HEK293 (cell line): ENCODE measurements at regions not wholly inside any gene's neighbourhood (a gene's known extent, or its start where the extent isn't known, plus 50 kb on each side); places are given as distances from the start of the nearest gene placed in this dataset.
"Not testable (repeated sequence)": the region's sequence is repeated elsewhere in the genome, so short reads cannot be mapped to it uniquely, and the experiment has no call there.

ENCODE experiments used
- CTCF ChIA-PET: fragments of 350-600 bp; formaldehyde crosslinking; extraction: SDS; loops from one replicate; lab custom pipeline; 2021; ENCODE audit warnings: antibody characterized with exemption; lab: Yijun Ruan, JAX
- POLR2A ChIA-PET: fragments of 300-600 bp; formaldehyde crosslinking; extraction: SDS; loops from one replicate; lab custom pipeline; 2020; ENCODE audit warnings: antibody characterized with exemption, inconsistent platforms; lab: Yijun Ruan, JAX
- H3K27ac ChIP-seq: fragments of 200-500 bp; sonication (Bioruptor generic); 2 replicates; pipeline ENCODE4 v1.5.1; 2014; ENCODE audit warnings: low read depth, low read length, control low read depth, inconsistent platforms; ENCODE audit errors: extremely low read depth
- H3K36me3 ChIP-seq, 2 experiments: fragments of 200-500 bp in 1 of 2; sonication (Bioruptor generic) in 1 of 2; 1 replicate in 1 of 2; 2 replicates in 1 of 2; pipeline ENCODE4 v1.5.1; 2014 to 2017; ENCODE audit warnings: inconsistent platforms in 2 of 2, low read length in 2 of 2; ENCODE audit not compliant: control insufficient read depth in 2 of 2, insufficient read depth in 1 of 2
- H3K4me1 ChIP-seq: fragments of 200-500 bp; sonication (Bioruptor generic); 2 replicates; pipeline ENCODE4 v1.5.1; 2014; ENCODE audit warnings: mild to moderate bottlenecking, low read length, inconsistent platforms; ENCODE audit not compliant: control insufficient read depth, insufficient read depth
- H3K4me3 ChIP-seq: 2 replicates; pipeline ENCODE4 v1.5.1; 2011; ENCODE audit warnings: low read depth, mild to moderate bottlenecking, control low read depth, low read length, moderate library complexity
- H3K9me3 ChIP-seq: fragments of 200-500 bp; sonication (Bioruptor generic); 2 replicates; pipeline ENCODE4 v1.5.1; 2014; ENCODE audit warnings: low read depth, low read length, inconsistent platforms; ENCODE audit not compliant: control insufficient read depth, insufficient read depth
- GLIS1 ChIP-seq: fragments of 450-650 bp; formaldehyde crosslinking; IDR thresholded peaks from 2 replicates; pipeline ENCODE4 v1.5.1; 2016; ENCODE audit warnings: missing biosample characterization, missing genetic modification characterization
- KLF16 ChIP-seq: fragments of 450-650 bp; formaldehyde crosslinking; IDR thresholded peaks from 2 replicates; pipeline ENCODE4 v1.5.1; 2017; ENCODE audit warnings: missing biosample characterization, missing genetic modification characterization
- PRDM1 ChIP-seq: fragments of 450-650 bp; formaldehyde crosslinking; IDR thresholded peaks from 2 replicates; pipeline ENCODE4; 2016; ENCODE audit warnings: missing biosample characterization, missing genetic modification characterization
- PRDM4 ChIP-seq: fragments of 450-650 bp; formaldehyde crosslinking; IDR thresholded peaks from 2 replicates; pipeline ENCODE4 v1.5.1; 2017; ENCODE audit warnings: missing biosample characterization, missing genetic modification characterization
- SP2 ChIP-seq: fragments of 450-650 bp; formaldehyde crosslinking; IDR thresholded peaks from 2 replicates; pipeline ENCODE4 v1.5.1; 2016; ENCODE audit warnings: missing biosample characterization, missing genetic modification characterization
- ZBTB8A ChIP-seq: fragments of 450-650 bp; formaldehyde crosslinking; IDR thresholded peaks from 2 replicates; pipeline ENCODE4 v1.5.1; 2016; ENCODE audit warnings: missing biosample characterization, missing genetic modification characterization
- ZNF16 ChIP-seq: fragments of 450-650 bp; formaldehyde crosslinking; IDR thresholded peaks from 2 replicates; pipeline ENCODE4 v1.5.1; 2016; ENCODE audit warnings: low read depth, missing biosample characterization, missing genetic modification characterization
- ZNF174 ChIP-seq: fragments of 450-650 bp; formaldehyde crosslinking; IDR thresholded peaks from 2 replicates; pipeline ENCODE4 v1.5.0; 2017; ENCODE audit warnings: missing biosample characterization, mild to moderate bottlenecking, missing genetic modification characterization
- ZNF202 ChIP-seq: fragments of 450-650 bp; formaldehyde crosslinking; IDR thresholded peaks from 2 replicates; pipeline ENCODE4 v1.5.1; 2016; ENCODE audit warnings: missing biosample characterization, missing genetic modification characterization, borderline replicate concordance
- ZNF341 ChIP-seq: fragments of 450-650 bp; formaldehyde crosslinking; IDR thresholded peaks from 2 replicates; pipeline ENCODE4; 2016; ENCODE audit warnings: low read depth, missing biosample characterization, missing genetic modification characterization
- ZNF350 ChIP-seq: fragments of 450-650 bp; formaldehyde crosslinking; IDR thresholded peaks from 2 replicates; pipeline ENCODE4 v1.5.0; 2017; ENCODE audit warnings: missing biosample characterization, mild to moderate bottlenecking, missing genetic modification characterization
- ZNF473 ChIP-seq: fragments of 450-650 bp; formaldehyde crosslinking; IDR thresholded peaks from 2 replicates; pipeline ENCODE4 v1.5.1; 2017; ENCODE audit warnings: missing biosample characterization, missing genetic modification characterization
- ZNF501 ChIP-seq: fragments of 450-650 bp; formaldehyde crosslinking; IDR thresholded peaks from 2 replicates; pipeline ENCODE4 v1.5.1; 2016; ENCODE audit warnings: missing biosample characterization, missing genetic modification characterization
- ZNF510 ChIP-seq: fragments of 450-650 bp; formaldehyde crosslinking; IDR thresholded peaks from 2 replicates; pipeline ENCODE4 v1.5.1; 2018; ENCODE audit warnings: mild to moderate bottlenecking, missing genetic modification characterization, missing biosample characterization; ENCODE audit not compliant: insufficient replicate concordance
- ZNF530 ChIP-seq: fragments of 450-650 bp; formaldehyde crosslinking; IDR thresholded peaks from 2 replicates; pipeline ENCODE4 v1.5.1; 2016; ENCODE audit warnings: low read depth, missing biosample characterization, missing genetic modification characterization
- ZNF555 ChIP-seq: fragments of 450-650 bp; formaldehyde crosslinking; conservative IDR thresholded peaks from 2 replicates; pipeline ENCODE4 v1.5.1; 2017; ENCODE audit warnings: missing biosample characterization, mild to moderate bottlenecking, missing genetic modification characterization, inconsistent platforms
- ZNF585B ChIP-seq: fragments of 450-650 bp; formaldehyde crosslinking; IDR thresholded peaks from 2 replicates; pipeline ENCODE4 v1.5.1; 2016; ENCODE audit warnings: missing biosample characterization, missing genetic modification characterization
- ZSCAN23 ChIP-seq: fragments of 450-650 bp; formaldehyde crosslinking; IDR thresholded peaks from 2 replicates; pipeline ENCODE4 v1.5.1; 2016; ENCODE audit warnings: missing biosample characterization, missing genetic modification characterization
- TF ChIP-seq, protein P1 (sequence below): fragments of 450-650 bp; formaldehyde crosslinking; IDR thresholded peaks from 2 replicates; pipeline ENCODE4 v1.5.1; 2016; ENCODE audit warnings: missing biosample characterization, missing genetic modification characterization
- TF ChIP-seq, protein P2 (sequence below): fragments of 450-650 bp; formaldehyde crosslinking; IDR thresholded peaks from 2 replicates; pipeline ENCODE4 v1.5.1; 2016; ENCODE audit warnings: missing biosample characterization, missing genetic modification characterization
- TF ChIP-seq, protein P3 (sequence below): fragments of 450-650 bp; formaldehyde crosslinking; IDR thresholded peaks from 2 replicates; pipeline ENCODE4 v1.5.1; 2016; ENCODE audit warnings: missing biosample characterization, missing genetic modification characterization

DNA sequence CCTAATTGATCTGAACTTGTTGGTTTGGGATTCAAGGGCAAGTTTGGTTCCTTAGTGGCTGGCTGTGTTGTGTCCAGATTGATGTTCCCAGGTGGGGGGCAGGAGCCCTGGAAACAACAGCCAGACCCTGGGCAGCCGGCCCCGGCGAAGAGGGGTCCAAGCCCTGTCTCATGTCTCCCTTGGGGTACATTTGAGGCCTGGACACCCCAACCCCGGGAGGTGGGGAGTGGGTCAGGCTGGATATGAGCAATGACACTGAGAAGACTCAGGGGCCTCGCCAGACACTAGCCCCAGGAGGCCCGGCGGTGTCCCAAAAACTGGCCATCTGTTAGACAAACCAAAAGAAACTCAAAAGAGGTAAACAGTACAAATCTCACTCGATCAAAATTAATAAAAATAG lies 79.6 kb downstream of the YTHDF1 start:
- POLR2A ChIA-PET = no interaction called here
- TF ChIP-seq ZSCAN23 (no peak), ZNF501 (tag by site-specific recombination) (no peak), ZNF555 (tag by site-specific recombination) (no peak), PRDM1 (tag by site-specific recombination) (no peak), ZNF585B (no peak), ZNF530 (tag by site-specific recombination) (no peak), ZBTB8A (tag by site-specific recombination) (no peak), ZNF16 (tag by site-specific recombination) (no peak), ZNF473 (no peak), KLF16 (tag by site-specific recombination) (no peak), ZNF510 (tag by site-specific recombination) (no peak), ZNF174 (tag by site-specific recombination) (no peak), PRDM4 (no peak), ZNF350 (no peak)
- TF ChIP-seq, protein P1, sequence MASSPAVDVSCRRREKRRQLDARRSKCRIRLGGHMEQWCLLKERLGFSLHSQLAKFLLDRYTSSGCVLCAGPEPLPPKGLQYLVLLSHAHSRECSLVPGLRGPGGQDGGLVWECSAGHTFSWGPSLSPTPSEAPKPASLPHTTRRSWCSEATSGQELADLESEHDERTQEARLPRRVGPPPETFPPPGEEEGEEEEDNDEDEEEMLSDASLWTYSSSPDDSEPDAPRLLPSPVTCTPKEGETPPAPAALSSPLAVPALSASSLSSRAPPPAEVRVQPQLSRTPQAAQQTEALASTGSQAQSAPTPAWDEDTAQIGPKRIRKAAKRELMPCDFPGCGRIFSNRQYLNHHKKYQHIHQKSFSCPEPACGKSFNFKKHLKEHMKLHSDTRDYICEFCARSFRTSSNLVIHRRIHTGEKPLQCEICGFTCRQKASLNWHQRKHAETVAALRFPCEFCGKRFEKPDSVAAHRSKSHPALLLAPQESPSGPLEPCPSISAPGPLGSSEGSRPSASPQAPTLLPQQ = no peak

DNA sequence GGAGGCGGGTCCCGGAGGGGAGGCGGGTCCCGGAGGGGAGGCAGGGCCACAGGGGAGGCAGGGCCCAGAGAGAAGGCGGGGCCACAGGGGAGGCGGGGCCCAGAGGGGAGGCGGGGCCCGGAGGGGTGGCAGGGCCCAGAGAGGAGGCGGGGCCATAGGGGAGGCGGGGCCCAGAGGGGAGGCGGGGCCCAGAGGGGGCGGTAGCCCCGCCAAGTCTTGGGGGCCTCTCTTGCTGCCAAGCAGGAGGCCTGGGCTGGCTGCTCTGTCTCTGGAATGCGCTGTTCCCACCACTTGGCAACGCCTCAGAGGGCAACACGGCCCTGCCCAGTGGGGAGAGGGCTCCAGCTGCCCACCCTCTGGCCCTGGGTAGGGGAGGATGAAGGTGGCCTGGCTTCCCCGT lies 80.5 kb downstream of the YTHDF1 start:
- ChIA-PET CTCF (no interaction called here), POLR2A (no interaction called here)
- Histone ChIP-seq H3K36me3 (no peaks in the 10 kb centered on the region), H3K27ac (no peak overlapping the region), H3K4me1 (no peaks in the 10 kb centered on the region), H3K9me3 (no peaks in the 10 kb centered on the region), H3K4me3 (no peak overlapping the region)
- TF ChIP-seq ZNF341 (tag by site-specific recombination) (no peak), SP2 (tag by site-specific recombination) (no peak), GLIS1 (tag by site-specific recombination) (0 out of 2 replicates have a peak, but pooled peaks have one; percentile 8), ZNF202 (tag by site-specific recombination) (no peak)
- TF ChIP-seq, protein P2, sequence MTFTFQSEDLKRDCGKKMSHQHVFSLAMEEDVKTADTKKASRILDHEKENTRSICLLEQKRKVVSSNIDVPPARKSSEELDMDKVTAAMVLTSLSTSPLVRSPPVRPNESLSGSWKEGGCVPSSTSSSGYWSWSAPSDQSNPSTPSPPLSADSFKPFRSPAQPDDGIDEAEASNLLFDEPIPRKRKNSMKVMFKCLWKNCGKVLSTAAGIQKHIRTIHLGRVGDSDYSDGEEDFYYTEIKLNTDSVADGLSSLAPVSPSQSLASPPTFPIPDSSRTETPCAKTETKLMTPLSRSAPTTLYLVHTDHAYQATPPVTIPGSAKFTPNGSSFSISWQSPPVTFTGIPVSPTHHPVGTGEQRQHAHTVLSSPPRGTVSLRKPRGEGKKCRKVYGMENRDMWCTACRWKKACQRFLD = no peak
- TF ChIP-seq, protein P3, sequence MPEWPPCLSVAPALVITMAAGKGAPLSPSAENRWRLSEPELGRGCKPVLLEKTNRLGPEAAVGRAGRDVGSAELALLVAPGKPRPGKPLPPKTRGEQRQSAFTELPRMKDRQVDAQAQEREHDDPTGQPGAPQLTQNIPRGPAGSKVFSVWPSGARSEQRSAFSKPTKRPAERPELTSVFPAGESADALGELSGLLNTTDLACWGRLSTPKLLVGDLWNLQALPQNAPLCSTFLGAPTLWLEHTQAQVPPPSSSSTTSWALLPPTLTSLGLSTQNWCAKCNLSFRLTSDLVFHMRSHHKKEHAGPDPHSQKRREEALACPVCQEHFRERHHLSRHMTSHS (tag by site-specific recombination) = no peak

More for the DNA sequence above, 79.6 kb downstream of the YTHDF1 start:
- no peak overlapping the region for H3K4me3 ChIP-seq
- CTCF ChIA-PET = interaction anchor here (1.5 kb wide), 1 partner anchor 87 kb away, joined by 5 read pairs; no protein-coding TSS in a partner anchor
- H3K4me1 ChIP-seq = no peaks in the 10 kb centered on the region
- H3K9me3 ChIP-seq = no peaks in the 10 kb centered on the region
- no peak overlapping the region for H3K27ac ChIP-seq
- no peaks in the 10 kb centered on the region for H3K36me3 ChIP-seq

GRCh38 chr20:63134711-63135361 lies 81.1 kb downstream of the YTHDF1 start:
- H3K27ac ChIP-seq, POLR2A ChIA-PET, H3K4me1 ChIP-seq, H3K4me3 ChIP-seq, H3K36me3 ChIP-seq, H3K9me3 ChIP-seq, CTCF ChIA-PET: not testable (repeated sequence)
